Adrenal gland (tissue), 9 donors: ENCODE measurements at regions not wholly inside any gene's neighbourhood (a gene's known extent, or its start where the extent isn't known, plus 50 kb on each side); places are given as distances from the start of the nearest gene placed in this dataset.

ENCODE experiments used
- DNase-seq, 7 donors: peaks; one replicate each; pipeline ENCODE4 v3.0.0-alpha.2; 2019 to 2020
- H3K27ac ChIP-seq, 5 donors: fragments of 200-600 bp; sonication (generic) in 4 of 5; 1 replicate in 3 of 5; 2 replicates in 2 of 5; pipeline versions ENCODE4 v1.5.1 to v1.8.0; 2016 to 2020; ENCODE audit warnings: mild to moderate bottlenecking in 1 of 5
- H3K27me3 ChIP-seq: fragments of 200-600 bp; 2 replicates; pipeline ENCODE4 v1.8.0; 2021
- H3K36me3 ChIP-seq, 2 donors: fragments of 200-600 bp; replicated peaks in 1 of 2; 1 replicate in 1 of 2; 2 replicates in 1 of 2; pipeline versions ENCODE4 v1.5.1 to v1.8.0; 2018 to 2022
- H3K4me1 ChIP-seq, 2 donors: fragments of 200-600 bp; replicated peaks in 1 of 2; 1 replicate in 1 of 2; 2 replicates in 1 of 2; pipeline versions ENCODE4 v1.5.1 to v1.8.0; 2018 to 2021
- H3K4me3 ChIP-seq, 4 donors: fragments of 200-600 bp; sonication (generic) in 3 of 4; one replicate each; pipeline ENCODE4 v1.5.1; 2016 to 2018
- H3K9me3 ChIP-seq, 3 donors: fragments of 200-600 bp; sonication (generic) in 1 of 3; replicated peaks in 1 of 3; 1 replicate in 2 of 3; 2 replicates in 1 of 3; pipeline versions ENCODE4 v1.5.1 to v1.8.0; 2016 to 2021
- POLR2A ChIP-seq, 2 donors: fragments of 450-650 bp; IDR thresholded peaks; one replicate each; pipeline ENCODE4 v1.6.1; 2017; ENCODE audit warnings: antibody characterized with exemption in 2 of 2, mild to moderate bottlenecking in 2 of 2, moderate library complexity in 1 of 2
- WGBS, 4 donors: extraction: QIAGEN DNeasy Blood & Tissue Kit in 2 of 4; methylation state at CpG; one replicate each; pipeline versions ENCODE4 v1.1.5 to v1.1.7; 2013 to 2017; 5-methylcytosine and 5-hydroxymethylcytosine counted together
- intact Hi-C, 2 donors: fragments of 100-400 bp; cut with DNase I; formaldehyde crosslinking; loops; one replicate each; pipeline versions ENCODE4 v1.14.1 to v1.15.0; 2022 to 2023
- TF ChIP-seq, protein P1 (sequence below), 6 experiments: fragments of 450-650 bp in 4 of 6; fragments of 200-600 bp in 2 of 6; sonication (generic) in 1 of 6; IDR thresholded peaks; 1 replicate in 5 of 6; 2 replicates in 1 of 6; pipeline versions ENCODE4 v1.5.1 to v1.8.0; 2016 to 2021; ENCODE audit warnings: antibody characterized with exemption in 6 of 6, mild to moderate bottlenecking in 2 of 6, moderate library complexity in 1 of 6
- donor health status: healthy with polysubstance abuse.
- donor health status: Bipolar disorder and iron deficiency.
- donor health status: DM: yes; HTN: yes; CAD: no.
- donor health status: DM: no; HTN: no; CAD: no.
- donor health status: DM: no; HTN: no; CAD: no.

DNA sequence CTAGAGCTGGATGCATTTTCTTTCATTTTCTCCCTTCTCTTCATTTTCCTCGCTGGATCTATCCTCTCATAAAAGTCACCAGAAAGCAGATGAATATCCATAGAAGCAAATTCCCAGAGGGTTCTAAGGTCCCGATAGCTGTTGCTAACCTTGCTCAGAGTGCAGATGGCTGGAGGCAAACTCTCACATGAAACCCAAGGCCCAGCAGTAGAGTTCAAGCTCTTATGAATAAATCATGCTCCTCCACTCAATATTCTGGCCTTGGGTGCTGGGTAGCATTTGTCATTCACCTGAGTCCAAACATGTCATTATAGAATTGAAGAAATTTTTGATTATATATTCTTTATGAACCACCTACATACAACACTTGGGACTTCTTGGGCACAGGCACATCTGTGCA is 539.7 kb upstream of the MARCKS start:
- intact Hi-C loops, result no loop called here
- Histone ChIP-seq H3K36me3 (no peaks in the 10 kb centered on the region), H3K4me1 (no peaks in the 10 kb centered on the region), H3K27me3 (no peaks in the 10 kb centered on the region), H3K9me3 (no peaks in the 10 kb centered on the region), H3K4me3 (no peak overlapping the region), H3K27ac (no peak overlapping the region)
- 84 to 95% (median 90%) methylated on average over 2 of the region's 2 CpGs for WGBS, 4 donors
- no peak for DNase-seq
- no peak for TF ChIP-seq POLR2A (IDR thresholded peaks at IDR 0.05)
- TF ChIP-seq, protein P1, sequence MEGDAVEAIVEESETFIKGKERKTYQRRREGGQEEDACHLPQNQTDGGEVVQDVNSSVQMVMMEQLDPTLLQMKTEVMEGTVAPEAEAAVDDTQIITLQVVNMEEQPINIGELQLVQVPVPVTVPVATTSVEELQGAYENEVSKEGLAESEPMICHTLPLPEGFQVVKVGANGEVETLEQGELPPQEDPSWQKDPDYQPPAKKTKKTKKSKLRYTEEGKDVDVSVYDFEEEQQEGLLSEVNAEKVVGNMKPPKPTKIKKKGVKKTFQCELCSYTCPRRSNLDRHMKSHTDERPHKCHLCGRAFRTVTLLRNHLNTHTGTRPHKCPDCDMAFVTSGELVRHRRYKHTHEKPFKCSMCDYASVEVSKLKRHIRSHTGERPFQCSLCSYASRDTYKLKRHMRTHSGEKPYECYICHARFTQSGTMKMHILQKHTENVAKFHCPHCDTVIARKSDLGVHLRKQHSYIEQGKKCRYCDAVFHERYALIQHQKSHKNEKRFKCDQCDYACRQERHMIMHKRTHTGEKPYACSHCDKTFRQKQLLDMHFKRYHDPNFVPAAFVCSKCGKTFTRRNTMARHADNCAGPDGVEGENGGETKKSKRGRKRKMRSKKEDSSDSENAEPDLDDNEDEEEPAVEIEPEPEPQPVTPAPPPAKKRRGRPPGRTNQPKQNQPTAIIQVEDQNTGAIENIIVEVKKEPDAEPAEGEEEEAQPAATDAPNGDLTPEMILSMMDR (IDR thresholded peaks at IDR 0.05), result no peak

DNA sequence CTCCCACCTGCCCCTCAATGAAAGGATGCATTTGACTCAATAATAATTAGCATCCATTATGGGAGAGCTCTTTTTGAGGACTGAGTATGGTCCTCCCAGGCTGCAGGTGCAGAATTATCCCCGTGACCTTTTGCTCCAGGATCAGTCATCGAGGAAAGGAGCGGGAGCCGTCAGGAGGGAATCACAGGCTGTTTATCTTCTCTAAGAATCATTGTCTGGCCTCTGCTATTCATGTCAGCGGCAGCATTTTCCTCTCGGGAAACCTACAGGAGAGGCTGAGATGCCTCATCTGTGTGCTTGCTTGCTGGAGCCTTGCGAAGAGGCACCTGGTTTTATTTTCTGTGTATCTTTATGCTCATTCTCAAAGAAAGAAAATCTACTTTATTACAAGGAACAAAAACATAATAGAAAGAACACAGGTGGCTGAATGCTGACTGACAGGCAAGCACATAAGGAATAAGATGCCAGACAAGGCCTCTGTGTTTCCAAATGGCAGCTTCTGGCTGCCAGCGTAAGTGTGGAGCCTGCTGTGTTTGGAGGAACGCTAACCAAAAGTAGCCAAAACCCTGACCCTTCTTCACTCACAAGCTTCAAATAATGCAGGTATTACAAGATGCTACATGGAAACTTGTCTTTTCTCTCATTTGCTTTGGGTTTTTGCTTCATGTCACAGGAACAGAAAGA is 539.1 kb upstream of the MARCKS start:
- no peaks in the 10 kb centered on the region for H3K27me3 ChIP-seq
- H3K4me1 ChIP-seq, result no peaks in the 10 kb centered on the region
- no peak for DNase-seq
- no peak for TF ChIP-seq POLR2A (IDR thresholded peaks at IDR 0.05)
- TF ChIP-seq, protein P1 (IDR thresholded peaks at IDR 0.05), result no peak
- H3K9me3 ChIP-seq, result no peaks in the 10 kb centered on the region
- no peaks in the 10 kb centered on the region for H3K36me3 ChIP-seq
- H3K27ac ChIP-seq, result no peak overlapping the region
- intact Hi-C loops, result no loop called here
- no peak overlapping the region for H3K4me3 ChIP-seq
- WGBS, 4 donors, result 78 to 86% (median 82%) methylated on average over 9 of the region's 9 CpGs

DNA sequence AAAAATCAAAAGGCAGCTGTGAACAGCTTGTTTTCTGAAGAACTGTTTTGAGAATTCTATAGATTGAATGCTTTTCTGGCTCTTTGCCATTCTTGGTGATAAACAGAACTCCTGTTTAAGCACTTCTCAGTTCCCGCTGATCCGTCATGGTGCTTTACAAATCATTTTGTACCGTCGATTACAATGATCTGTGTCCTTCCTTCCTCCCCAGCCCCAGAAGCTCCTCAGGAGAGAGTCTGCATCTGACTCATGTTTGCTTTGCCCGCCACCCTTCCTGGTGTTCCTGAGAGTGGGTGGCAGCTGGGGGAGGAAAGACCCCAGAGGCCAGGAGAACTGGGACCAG is 538.6 kb upstream of the MARCKS start:
- Histone ChIP-seq H3K36me3 (no peaks in the 10 kb centered on the region), H3K4me3 (no peak overlapping the region), H3K27me3 (no peaks in the 10 kb centered on the region), H3K4me1 (no peaks in the 10 kb centered on the region), H3K9me3 (no peaks in the 10 kb centered on the region), H3K27ac (no peak overlapping the region)
- WGBS, 4 donors, result 49 to 69% (median 57%) methylated on average over 5 of the region's 5 CpGs
- TF ChIP-seq, protein P1 (IDR thresholded peaks at IDR 0.05), result no peak
- TF ChIP-seq POLR2A (IDR thresholded peaks at IDR 0.05), result no peak
- intact Hi-C loops, result no loop called here
- DNase-seq, result no peak

DNA sequence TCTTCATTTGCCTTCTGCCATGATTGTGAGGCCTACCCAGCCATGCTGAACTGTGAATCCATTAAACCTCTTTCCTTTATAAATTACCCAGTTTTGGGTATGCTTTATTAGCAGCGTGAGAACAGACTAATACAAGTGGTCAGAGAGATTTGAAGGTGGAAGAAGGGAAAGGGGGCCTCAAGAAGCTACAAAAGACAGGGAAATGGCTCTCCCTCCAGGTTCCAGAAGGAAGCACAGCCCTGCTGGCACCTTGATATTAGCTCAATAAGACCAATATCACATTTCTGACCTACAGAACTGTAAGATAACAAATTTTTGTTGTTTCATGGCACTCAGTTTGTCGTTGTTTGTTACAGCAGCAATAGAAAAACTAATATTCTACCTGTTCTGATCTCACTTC is 536.5 kb upstream of the MARCKS start:
- intact Hi-C loops, result no loop called here
- no peak for DNase-seq
- 85 to 91% (median 85%) methylated on average over 2 of the region's 2 CpGs for WGBS, 4 donors
- Histone ChIP-seq H3K27me3 (no peaks in the 10 kb centered on the region), H3K27ac (no peak overlapping the region), H3K9me3 (no peaks in the 10 kb centered on the region), H3K4me3 (no peak overlapping the region), H3K4me1 (no peaks in the 10 kb centered on the region), H3K36me3 (no peaks in the 10 kb centered on the region)
- no peak for TF ChIP-seq POLR2A (IDR thresholded peaks at IDR 0.05)
- TF ChIP-seq, protein P1 (IDR thresholded peaks at IDR 0.05), result no peak
